NT2/D1 (cell line): ENCODE measurements at regions not wholly inside any gene's neighbourhood (a gene's known extent, or its start where the extent isn't known, plus 50 kb on each side); places are given as distances from the start of the nearest gene placed in this dataset.

Experiments used
- SUZ12 ChIP-seq: IDR thresholded peaks from 2 replicates; pipeline ENCODE4 v1.6.1; 2011; ENCODE audit not compliant: insufficient read length, insufficient read depth; ENCODE audit errors: extremely low read depth
- YY1 ChIP-seq: IDR thresholded peaks from 2 replicates; pipeline ENCODE4 v1.6.1; 2011; ENCODE audit not compliant: insufficient read length, insufficient read depth
- ZNF274 ChIP-seq: IDR thresholded peaks from 2 replicates; pipeline ENCODE4 v1.6.1; 2011; ENCODE audit warnings: mild to moderate bottlenecking, low read depth, low read length

DNA sequence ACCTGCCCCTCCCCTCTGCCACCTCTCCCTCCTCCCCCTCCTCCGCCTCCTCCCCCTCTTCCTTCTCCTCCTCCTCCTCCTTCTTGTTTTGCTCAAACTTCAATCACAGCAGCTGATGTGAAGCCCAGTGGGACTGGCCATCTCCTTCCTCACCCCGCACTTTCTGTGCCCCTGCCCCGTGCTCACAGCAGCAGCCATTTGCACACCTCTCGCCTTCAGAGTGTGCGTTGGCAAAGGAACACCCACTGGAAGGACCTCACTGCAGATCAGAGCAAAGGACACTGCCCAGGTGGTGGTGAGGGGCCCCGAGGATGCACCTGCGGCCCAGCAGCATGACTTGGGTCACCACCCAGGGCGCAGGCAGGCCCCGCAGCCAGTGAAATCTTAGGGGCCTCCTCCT lies 98.8 kb downstream of the SOX1 start:
- TF ChIP-seq SUZ12 (no peak), ZNF274 (no peak), YY1 (no peak)
